Transverse colon (tissue), 4 donors: ENCODE measurements at regions not wholly inside any gene's neighbourhood (a gene's known extent, or its start where the extent isn't known, plus 50 kb on each side); places are given as distances from the start of the nearest gene placed in this dataset.

Source experiments
- DNase-seq: peaks from one replicate; pipeline ENCODE4 v3.0.0-alpha.2; 2019
- H3K27ac ChIP-seq, 4 donors: fragments of 200-600 bp; sonication (generic); 2 replicates each; pipeline ENCODE4 v1.5.1; 2016 to 2018; ENCODE audit warnings: inconsistent platforms in 4 of 4
- H3K27me3 ChIP-seq: fragments of 200-600 bp; sonication (generic); 2 replicates; pipeline ENCODE4 v1.5.1; 2017; ENCODE audit warnings: inconsistent platforms
- H3K36me3 ChIP-seq, 4 donors: fragments of 200-600 bp; sonication (generic); 2 replicates each; pipeline ENCODE4 v1.5.1; 2017 to 2019; ENCODE audit warnings: inconsistent platforms in 4 of 4
- H3K4me1 ChIP-seq, 4 donors: fragments of 200-600 bp; sonication (generic); 2 replicates each; pipeline ENCODE4 v1.5.1; 2017 to 2020; ENCODE audit warnings: inconsistent platforms in 4 of 4
- H3K4me3 ChIP-seq, 4 donors: fragments of 200-600 bp; sonication (generic); 1 replicate in 1 of 4; 2 replicates in 3 of 4; pipeline versions ENCODE4 v1.5.1 to v1.6.1; 2017 to 2019; ENCODE audit warnings: inconsistent platforms in 4 of 4
- H3K9me3 ChIP-seq, 2 donors: fragments of 200-600 bp; sonication (generic); 2 replicates each; pipeline ENCODE4 v1.5.1; 2017 to 2019; ENCODE audit warnings: inconsistent platforms in 2 of 2
- EP300 ChIP-seq: sonication (generic); formaldehyde crosslinking; IDR thresholded peaks from one replicate; pipeline ENCODE4 v1.6.1; 2017; ENCODE audit warnings: antibody characterized with exemption, low read depth
- POLR2A ChIP-seq: fragments of 450-650 bp; IDR thresholded peaks from one replicate; pipeline ENCODE4 v1.6.1; 2016; ENCODE audit warnings: antibody characterized with exemption, mild to moderate bottlenecking, moderate library complexity
- POLR2AphosphoS5 ChIP-seq, 3 donors: sonication (generic); formaldehyde crosslinking; IDR thresholded peaks; one replicate each; pipeline ENCODE4 v1.6.1; 2016; ENCODE audit warnings: antibody characterized with exemption in 3 of 3
- WGBS, 2 donors: methylation state at CpG; one replicate each; pipeline ENCODE4 v1.1.5; 2018; ENCODE audit warnings: low coverage in 1 of 2; 5-methylcytosine and 5-hydroxymethylcytosine counted together
- in situ Hi-C, 4 donors: fragments of 200-750 bp; cut with MboI; loops; one replicate each; pipeline versions ENCODE4 v1.15.0 to v1.15.1; 2017; ENCODE audit warnings: low sequenced_read_pairs in 3 of 4, low pct_ligation_motif_present in 1 of 4, low pct_unique_long_range_greater_than_20kb in 1 of 4
- intact Hi-C: fragments of 100-400 bp; cut with DNase I; formaldehyde crosslinking; loops from one replicate; pipeline ENCODE4 v1.15.1; 2023; ENCODE audit warnings: low total_unique reads
- TF ChIP-seq, protein P1 (sequence below), 5 experiments: fragments of 200-600 bp in 3 of 5; fragments of 450-650 bp in 2 of 5; sonication (generic) in 3 of 5; IDR thresholded peaks; 1 replicate in 2 of 5; 2 replicates in 3 of 5; pipeline ENCODE4 v1.5.1; 2016 to 2017; ENCODE audit warnings: antibody characterized with exemption in 5 of 5, inconsistent platforms in 3 of 5, mild to moderate bottlenecking in 2 of 5, moderate library complexity in 1 of 5

DNA sequence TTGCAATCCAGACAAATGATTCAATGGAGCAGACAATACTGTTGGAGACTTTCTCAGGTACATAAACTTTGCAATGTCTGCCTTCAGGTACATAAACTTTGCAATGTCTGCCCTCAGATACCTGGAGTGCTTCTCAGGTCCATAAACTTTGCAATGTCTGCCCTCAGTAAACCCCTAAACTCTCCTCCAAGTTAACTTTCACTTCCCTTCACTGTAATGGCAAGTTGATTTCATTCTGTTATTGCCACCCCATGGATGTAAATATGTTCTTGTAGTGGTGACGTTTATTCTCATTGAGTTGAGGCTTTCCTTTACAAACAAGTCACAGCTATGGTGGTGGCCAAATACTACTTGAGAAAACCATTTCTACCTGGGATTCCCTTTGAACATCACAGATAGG is 338.8 kb downstream of the EPM2A start:
- H3K9me3 ChIP-seq: no peaks in the 10 kb centered on the region
- no peaks in the 10 kb centered on the region for H3K4me1 ChIP-seq
- no peak overlapping the region for H3K4me3 ChIP-seq
- in situ Hi-C loops (no loop called here), intact Hi-C loops (no loop called here)
- 64% methylated on average over 1 of the region's 1 CpG; no CpG with 5 or more reads in 1 of the 2 donors for WGBS, 2 donors
- no peaks in the 10 kb centered on the region for H3K36me3 ChIP-seq
- no peak for DNase-seq
- H3K27ac ChIP-seq: no peak overlapping the region
- H3K27me3 ChIP-seq: no peaks in the 10 kb centered on the region
- TF ChIP-seq POLR2A (no peak), EP300 (no peak), POLR2AphosphoS5 (IDR thresholded peaks at IDR 0.05) (no peak)
- TF ChIP-seq, protein P1, sequence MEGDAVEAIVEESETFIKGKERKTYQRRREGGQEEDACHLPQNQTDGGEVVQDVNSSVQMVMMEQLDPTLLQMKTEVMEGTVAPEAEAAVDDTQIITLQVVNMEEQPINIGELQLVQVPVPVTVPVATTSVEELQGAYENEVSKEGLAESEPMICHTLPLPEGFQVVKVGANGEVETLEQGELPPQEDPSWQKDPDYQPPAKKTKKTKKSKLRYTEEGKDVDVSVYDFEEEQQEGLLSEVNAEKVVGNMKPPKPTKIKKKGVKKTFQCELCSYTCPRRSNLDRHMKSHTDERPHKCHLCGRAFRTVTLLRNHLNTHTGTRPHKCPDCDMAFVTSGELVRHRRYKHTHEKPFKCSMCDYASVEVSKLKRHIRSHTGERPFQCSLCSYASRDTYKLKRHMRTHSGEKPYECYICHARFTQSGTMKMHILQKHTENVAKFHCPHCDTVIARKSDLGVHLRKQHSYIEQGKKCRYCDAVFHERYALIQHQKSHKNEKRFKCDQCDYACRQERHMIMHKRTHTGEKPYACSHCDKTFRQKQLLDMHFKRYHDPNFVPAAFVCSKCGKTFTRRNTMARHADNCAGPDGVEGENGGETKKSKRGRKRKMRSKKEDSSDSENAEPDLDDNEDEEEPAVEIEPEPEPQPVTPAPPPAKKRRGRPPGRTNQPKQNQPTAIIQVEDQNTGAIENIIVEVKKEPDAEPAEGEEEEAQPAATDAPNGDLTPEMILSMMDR (IDR thresholded peaks at IDR 0.05): no peak

DNA sequence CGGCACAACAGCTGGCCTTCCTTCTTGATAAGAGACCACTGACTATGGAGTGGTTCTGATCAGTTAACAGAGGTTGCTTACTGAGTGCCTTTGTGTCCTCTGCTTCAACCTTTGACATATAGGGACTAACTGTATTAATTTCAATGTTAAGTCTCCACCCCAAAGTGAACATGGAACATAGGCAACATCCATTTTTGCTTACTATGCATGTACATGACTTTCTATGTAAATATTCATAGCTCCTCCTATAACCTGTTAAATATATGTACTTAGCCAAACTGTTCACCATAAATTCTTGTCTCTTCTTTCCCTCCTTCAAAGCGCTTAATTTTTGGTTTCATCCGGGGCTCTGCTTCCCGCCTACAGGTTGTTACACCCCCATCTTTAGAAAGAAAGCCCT is 334.8 kb downstream of the EPM2A start:
- H3K4me3 ChIP-seq: no peak overlapping the region
- no peaks in the 10 kb centered on the region for H3K9me3 ChIP-seq
- H3K36me3 ChIP-seq: no peaks in the 10 kb centered on the region
- no peak for DNase-seq
- no peaks in the 10 kb centered on the region for H3K27me3 ChIP-seq
- in situ Hi-C loops (no loop called here), intact Hi-C loops (no loop called here)
- WGBS, 2 donors: 77 to 88% methylated on average over 4 of the region's 4 CpGs
- H3K27ac ChIP-seq: no peak overlapping the region
- TF ChIP-seq POLR2AphosphoS5 (IDR thresholded peaks at IDR 0.05): no peak
- TF ChIP-seq, protein P1 (IDR thresholded peaks at IDR 0.05): no peak
- TF ChIP-seq POLR2A: no peak
- TF ChIP-seq EP300: no peak
- H3K4me1 ChIP-seq: no peaks in the 10 kb centered on the region

- TF ChIP-seq POLR2AphosphoS5 (IDR thresholded peaks at IDR 0.05) (no peak), POLR2A (no peak), EP300 (no peak)
- TF ChIP-seq, protein P1 (IDR thresholded peaks at IDR 0.05): no peak
- intact Hi-C loops: no loop called here
- WGBS, 2 donors: 80 to 90% methylated on average over 5 of the region's 5 CpGs
- Histone ChIP-seq H3K9me3 (no peaks in the 10 kb centered on the region), H3K4me1 (no peaks in the 10 kb centered on the region), H3K27me3 (no peaks in the 10 kb centered on the region), H3K36me3 (no peaks in the 10 kb centered on the region), H3K4me3 (no peak overlapping the region), H3K27ac (no peak overlapping the region)
- no peak for DNase-seq
- in situ Hi-C loops: no loop called here
These were observed 330.2 kb downstream of the EPM2A start for GRCh38 chr6:145405006-145405551.

DNA sequence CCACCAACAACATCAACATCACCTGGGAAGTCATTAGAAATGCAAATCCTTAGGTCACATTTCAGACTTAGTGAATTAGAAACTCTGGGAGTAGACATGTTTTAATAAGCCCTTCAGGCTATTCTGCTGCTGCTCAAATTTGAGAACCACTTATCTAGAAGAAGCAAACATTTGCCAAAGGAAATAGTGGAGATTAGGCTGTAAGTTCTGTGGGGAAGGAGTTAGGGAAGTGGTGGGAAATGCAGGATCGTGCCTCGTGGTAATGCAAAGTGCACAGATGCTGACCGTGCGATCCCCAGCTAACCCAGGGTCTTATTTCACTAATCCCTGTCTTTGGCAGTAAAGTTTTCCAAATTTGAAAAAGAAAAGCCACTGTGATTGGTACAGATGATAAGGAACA is 328.5 kb downstream of the EPM2A start:
- H3K9me3 ChIP-seq: no peaks in the 10 kb centered on the region
- H3K27ac ChIP-seq: no peak overlapping the region
- in situ Hi-C loops (no loop called here), intact Hi-C loops (no loop called here)
- H3K4me3 ChIP-seq: no peak overlapping the region
- no peak for DNase-seq
- TF ChIP-seq POLR2A: no peak
- no peak for TF ChIP-seq EP300
- no peak for TF ChIP-seq POLR2AphosphoS5 (IDR thresholded peaks at IDR 0.05)
- TF ChIP-seq, protein P1 (IDR thresholded peaks at IDR 0.05): no peak
- H3K36me3 ChIP-seq: no peaks in the 10 kb centered on the region
- 61 to 70% methylated on average over 4 of the region's 4 CpGs for WGBS, 2 donors
- H3K4me1 ChIP-seq: no peaks in the 10 kb centered on the region
- no peaks in the 10 kb centered on the region for H3K27me3 ChIP-seq
